DOHH2 (cell line): ENCODE measurements at regions not wholly inside any gene's neighbourhood (a gene's known extent, or its start where the extent isn't known, plus 50 kb on each side); places are given as distances from the start of the nearest gene placed in this dataset.

Experiments
- H3F3A ChIP-seq: fragments of 200-600 bp; sonication (generic), shearing (Covaris generic); 2 replicates; pipeline ENCODE4 v1.6.0; 2016; ENCODE audit warnings: antibody characterized with exemption, mild to moderate bottlenecking; ENCODE audit not compliant: control insufficient read depth, insufficient read depth
- H3K27ac ChIP-seq: fragments of 200-600 bp; sonication (generic); 2 replicates; pipeline ENCODE4 v1.5.1; 2014; ENCODE audit warnings: low read depth, mild to moderate bottlenecking, low read length, moderate library complexity
- H3K27me3 ChIP-seq: fragments of 200-600 bp; sonication (generic); 2 replicates; pipeline ENCODE4 v1.6.1; 2014; ENCODE audit warnings: mild to moderate bottlenecking, low read length, mixed read lengths; ENCODE audit not compliant: control insufficient read depth
- H3K36me3 ChIP-seq: fragments of 200-600 bp; sonication (generic); 2 replicates; pipeline ENCODE4 v1.6.1; 2014; ENCODE audit warnings: mild to moderate bottlenecking, low read length, moderate library complexity, mixed read lengths; ENCODE audit not compliant: control insufficient read depth
- H3K4me1 ChIP-seq: fragments of 200-600 bp; sonication (generic); 2 replicates; pipeline ENCODE4 v1.6.1; 2014; ENCODE audit warnings: mild to moderate bottlenecking, low read length, mixed read lengths; ENCODE audit not compliant: control insufficient read depth
- H3K4me2 ChIP-seq: fragments of 200-600 bp; sonication (generic); 2 replicates; pipeline ENCODE4 v1.6.0; 2014; ENCODE audit warnings: mild to moderate bottlenecking, low read length, moderate library complexity
- H3K4me3 ChIP-seq: fragments of 200-600 bp; sonication (generic); 2 replicates; pipeline ENCODE4 v1.5.1; 2014; ENCODE audit warnings: mild to moderate bottlenecking, low read length, mixed read lengths
- H3K79me2 ChIP-seq: fragments of 200-600 bp; sonication (generic); 2 replicates; pipeline ENCODE4 v1.6.1; 2014; ENCODE audit warnings: mild to moderate bottlenecking, low read length, mixed read lengths; ENCODE audit not compliant: control insufficient read depth
- H3K9me2 ChIP-seq: fragments of 200-600 bp; sonication (generic); replicated peaks from 2 replicates; pipeline ENCODE4 v1.6.1; 2014; ENCODE audit warnings: mild to moderate bottlenecking, low read length, mixed read lengths; ENCODE audit not compliant: control insufficient read depth
- H3K9me3 ChIP-seq: fragments of 200-600 bp; sonication (generic); 2 replicates; pipeline ENCODE4 v1.6.1; 2014; ENCODE audit warnings: antibody characterized with exemption, low read length, mixed read lengths; ENCODE audit not compliant: control insufficient read depth, insufficient read depth
- H4K20me1 ChIP-seq: fragments of 200-600 bp; sonication (generic); 2 replicates; pipeline ENCODE4 v1.6.0; 2014; ENCODE audit warnings: low read depth, mild to moderate bottlenecking, antibody characterized with exemption, low read length, moderate library complexity; ENCODE audit not compliant: control insufficient read depth, insufficient read depth
- CTCF ChIP-seq: fragments of 200-600 bp; sonication (generic); IDR thresholded peaks from one replicate; pipeline ENCODE4 v1.5.1; 2014; ENCODE audit warnings: antibody characterized with exemption, mild to moderate bottlenecking, low read depth, low read length; ENCODE audit not compliant: poor library complexity, severe bottlenecking
- EZH2phosphoT487 ChIP-seq: fragments of 200-600 bp; sonication (generic); IDR thresholded peaks from 2 replicates; pipeline ENCODE4 v1.6.1; 2017; ENCODE audit warnings: borderline replicate concordance, mild to moderate bottlenecking, antibody characterized with exemption, low read length, moderate library complexity, mixed read lengths

DNA sequence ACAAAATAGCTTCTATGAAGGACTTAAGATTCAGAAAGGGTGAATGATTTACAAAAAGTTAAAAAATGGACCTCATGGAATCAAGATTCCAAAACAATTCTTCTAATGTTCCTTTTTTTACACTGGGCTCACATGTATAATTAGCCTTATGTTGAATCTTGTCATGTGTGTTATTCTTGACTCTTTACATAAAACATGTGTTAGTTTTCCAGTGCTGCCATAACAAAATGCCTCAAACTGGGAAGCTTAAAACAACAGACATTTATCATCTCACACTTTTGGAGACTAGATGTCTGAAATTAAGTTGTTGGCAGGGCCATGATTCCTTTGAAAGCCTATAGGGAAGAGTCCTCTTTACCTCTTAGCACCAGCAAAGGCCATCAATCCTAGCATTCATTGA, 192.5 kb upstream of the SORCS1 start:
- no peaks in the 10 kb centered on the region for H4K20me1 ChIP-seq
- no peak overlapping the region for H3K4me2 ChIP-seq
- no peaks in the 10 kb centered on the region for H3K79me2 ChIP-seq
- H3K27me3 ChIP-seq = no peaks in the 10 kb centered on the region
- no peak for TF ChIP-seq CTCF
- no peak overlapping the region for H3K4me3 ChIP-seq
- H3K9me2 ChIP-seq = no peaks in the 10 kb centered on the region
- H3F3A ChIP-seq = no peaks in the 10 kb centered on the region
- H3K4me1 ChIP-seq = no peaks in the 10 kb centered on the region
- no peaks in the 10 kb centered on the region for H3K9me3 ChIP-seq
- H3K36me3 ChIP-seq = no peaks in the 10 kb centered on the region
- no peak overlapping the region for H3K27ac ChIP-seq

DNA sequence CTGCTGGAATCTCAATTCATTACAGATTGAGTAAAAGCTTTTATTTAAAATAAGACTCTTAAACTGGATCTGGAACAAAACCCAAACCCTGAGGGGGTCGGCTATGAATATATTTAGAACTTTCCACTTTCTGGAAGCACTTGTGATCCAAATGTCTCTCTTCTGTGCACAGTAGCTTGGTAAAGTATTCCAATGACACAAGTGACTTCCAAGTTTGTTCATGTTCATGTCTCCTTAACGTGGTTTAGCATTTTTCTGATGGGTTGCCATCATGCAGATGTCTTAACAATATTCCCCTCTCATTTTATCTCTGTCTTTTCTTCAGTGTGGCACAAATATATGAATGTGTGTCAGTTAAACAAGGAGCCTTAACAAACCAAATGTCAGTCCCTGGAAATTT, 191.9 kb upstream of the SORCS1 start:
- TF ChIP-seq CTCF = no peak
- no peak for TF ChIP-seq EZH2phosphoT487

DNA sequence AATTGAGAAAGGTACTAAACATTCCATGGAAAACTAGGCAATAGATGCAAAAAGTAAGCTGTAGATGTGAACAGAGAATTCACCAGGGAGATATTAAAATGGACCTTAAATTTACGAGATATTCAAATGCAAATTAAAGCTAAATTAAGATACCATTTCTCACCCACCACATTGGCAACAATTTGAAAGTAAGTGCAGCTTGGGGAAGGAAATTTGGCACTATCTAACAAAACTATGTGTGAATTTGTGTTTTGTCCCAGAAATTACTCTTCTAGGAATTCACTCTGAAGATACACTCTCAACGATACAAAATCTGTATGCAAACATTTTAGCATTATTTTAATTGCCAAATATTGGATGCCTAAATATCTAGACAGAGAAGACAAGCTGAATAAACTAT, 178.2 kb upstream of the SORCS1 start:
- no peak overlapping the region for H3K4me3 ChIP-seq
- no peaks in the 10 kb centered on the region for H3F3A ChIP-seq
- H3K9me3 ChIP-seq = no peaks in the 10 kb centered on the region
- no peaks in the 10 kb centered on the region for H4K20me1 ChIP-seq
- no peak for TF ChIP-seq EZH2phosphoT487
- no peak for TF ChIP-seq CTCF
- H3K79me2 ChIP-seq = no peaks in the 10 kb centered on the region
- no peaks in the 10 kb centered on the region for H3K36me3 ChIP-seq
- no peaks in the 10 kb centered on the region for H3K27me3 ChIP-seq
- H3K9me2 ChIP-seq = no peaks in the 10 kb centered on the region
- H3K27ac ChIP-seq = no peak overlapping the region
- H3K4me2 ChIP-seq = no peak overlapping the region
- no peaks in the 10 kb centered on the region for H3K4me1 ChIP-seq

More for the DNA sequence above, 191.9 kb upstream of the SORCS1 start:
- no peaks in the 10 kb centered on the region for H3F3A ChIP-seq
- no peaks in the 10 kb centered on the region for H3K4me1 ChIP-seq
- no peaks in the 10 kb centered on the region for H3K79me2 ChIP-seq
- H3K4me2 ChIP-seq = no peak overlapping the region
- H3K9me3 ChIP-seq = no peaks in the 10 kb centered on the region
- H3K36me3 ChIP-seq = no peaks in the 10 kb centered on the region
- no peak overlapping the region for H3K4me3 ChIP-seq
- H4K20me1 ChIP-seq = no peaks in the 10 kb centered on the region
- H3K9me2 ChIP-seq = no peaks in the 10 kb centered on the region
- H3K27ac ChIP-seq = no peak overlapping the region
- no peaks in the 10 kb centered on the region for H3K27me3 ChIP-seq

DNA sequence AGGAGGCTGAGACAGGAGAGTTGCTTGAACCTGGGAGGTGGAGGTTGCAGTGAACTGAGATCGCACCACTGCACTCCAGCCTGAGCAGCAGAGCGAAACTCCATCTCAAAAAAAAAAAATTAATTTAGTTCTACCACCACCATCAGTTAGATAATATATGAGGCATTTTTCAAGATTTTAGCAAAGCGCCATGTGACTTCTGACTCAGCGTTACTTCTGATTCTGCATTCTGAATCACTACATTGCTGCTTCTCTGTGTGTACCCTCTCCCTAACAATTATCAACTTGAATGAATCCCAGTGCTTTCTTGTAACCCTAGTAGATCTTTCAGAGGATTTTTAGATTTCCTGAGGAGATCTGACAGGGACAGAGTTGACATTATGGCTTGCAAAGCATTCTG, 176.8 kb upstream of the SORCS1 start:
- Histone ChIP-seq H3F3A (no peaks in the 10 kb centered on the region), H3K79me2 (no peaks in the 10 kb centered on the region), H3K27ac (no peak overlapping the region), H4K20me1 (no peaks in the 10 kb centered on the region), H3K36me3 (no peaks in the 10 kb centered on the region), H3K4me1 (no peaks in the 10 kb centered on the region), H3K9me2 (no peaks in the 10 kb centered on the region), H3K9me3 (peaks cover 1% of the 10 kb centered on the region; the same call in 1 of the 2 replicates), H3K4me3 (no peak overlapping the region), H3K27me3 (no peaks in the 10 kb centered on the region), H3K4me2 (no peak overlapping the region)
- no peak for TF ChIP-seq CTCF
- TF ChIP-seq EZH2phosphoT487 = no peak
